ENCODE measurements at regions not wholly inside any gene's neighbourhood (a gene's known extent, or its start where the extent isn't known, plus 50 kb on each side); places are given as distances from the start of the nearest gene placed in this dataset.

DNA sequence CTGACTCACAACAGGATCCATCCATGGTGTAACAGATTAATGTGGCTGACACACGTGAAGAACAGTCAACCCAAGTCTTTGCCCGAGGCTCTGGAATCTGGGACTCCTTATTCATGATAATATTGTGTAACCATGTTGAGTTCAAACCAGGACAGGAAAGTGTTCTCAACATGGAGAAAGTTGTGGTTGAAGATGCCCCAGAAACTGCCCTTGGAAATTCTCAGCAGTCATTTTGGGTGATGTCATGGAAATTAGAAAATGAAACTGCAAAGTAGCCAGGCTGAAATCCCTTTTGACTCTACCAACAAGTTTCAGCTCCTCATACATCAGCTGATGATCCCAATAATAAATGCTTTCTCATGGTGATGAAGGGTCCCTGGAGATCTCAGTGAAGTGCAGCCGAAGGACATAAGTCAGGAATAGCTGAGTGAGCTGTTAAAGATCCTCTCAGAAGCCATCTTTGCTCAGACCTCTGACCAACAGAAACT lies 307.7 kb downstream of the TNS1 start:
- Histone ChIP-seq H3K4me2 (ENCODE audit: low read length) (no peak overlapping the region), H3K27ac (ENCODE audit: low read depth, low read length) (no peak overlapping the region), H3K4me1 (ENCODE audit: control insufficient read depth, low read length) (no peaks in the 10 kb centered on the region), H3K36me3 (ENCODE audit: control insufficient read depth, low read length) (no peaks in the 10 kb centered on the region), H3K79me2 (ENCODE audit: control insufficient read depth, low read length) (no peaks in the 10 kb centered on the region), H3K4me3 (ENCODE audit: low read length) (no peak overlapping the region), H3K27me3 (ENCODE audit: control insufficient read depth, low read length) (no peaks in the 10 kb centered on the region), H4K20me1 (ENCODE audit: control insufficient read depth, insufficient read depth, low read depth, low read length) (no peaks in the 10 kb centered on the region), H3K9me3 (ENCODE audit: control insufficient read depth, insufficient read depth, low read length) (no peaks in the 10 kb centered on the region), H3K9me2 (replicated peaks; ENCODE audit: control insufficient read depth, low read length) (no peaks in the 10 kb centered on the region), H3F3A (ENCODE audit: control insufficient read depth, insufficient read depth) (no peaks in the 10 kb centered on the region)
- no peak for TF ChIP-seq EZH2phosphoT487 (IDR thresholded peaks at IDR 0.05; ENCODE audit: borderline replicate concordance, low read length)
- TF ChIP-seq, protein P1, sequence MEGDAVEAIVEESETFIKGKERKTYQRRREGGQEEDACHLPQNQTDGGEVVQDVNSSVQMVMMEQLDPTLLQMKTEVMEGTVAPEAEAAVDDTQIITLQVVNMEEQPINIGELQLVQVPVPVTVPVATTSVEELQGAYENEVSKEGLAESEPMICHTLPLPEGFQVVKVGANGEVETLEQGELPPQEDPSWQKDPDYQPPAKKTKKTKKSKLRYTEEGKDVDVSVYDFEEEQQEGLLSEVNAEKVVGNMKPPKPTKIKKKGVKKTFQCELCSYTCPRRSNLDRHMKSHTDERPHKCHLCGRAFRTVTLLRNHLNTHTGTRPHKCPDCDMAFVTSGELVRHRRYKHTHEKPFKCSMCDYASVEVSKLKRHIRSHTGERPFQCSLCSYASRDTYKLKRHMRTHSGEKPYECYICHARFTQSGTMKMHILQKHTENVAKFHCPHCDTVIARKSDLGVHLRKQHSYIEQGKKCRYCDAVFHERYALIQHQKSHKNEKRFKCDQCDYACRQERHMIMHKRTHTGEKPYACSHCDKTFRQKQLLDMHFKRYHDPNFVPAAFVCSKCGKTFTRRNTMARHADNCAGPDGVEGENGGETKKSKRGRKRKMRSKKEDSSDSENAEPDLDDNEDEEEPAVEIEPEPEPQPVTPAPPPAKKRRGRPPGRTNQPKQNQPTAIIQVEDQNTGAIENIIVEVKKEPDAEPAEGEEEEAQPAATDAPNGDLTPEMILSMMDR (IDR thresholded peaks at IDR 0.05; ENCODE audit: low read depth, low read length, poor library complexity, severe bottlenecking) = no peak

DNA sequence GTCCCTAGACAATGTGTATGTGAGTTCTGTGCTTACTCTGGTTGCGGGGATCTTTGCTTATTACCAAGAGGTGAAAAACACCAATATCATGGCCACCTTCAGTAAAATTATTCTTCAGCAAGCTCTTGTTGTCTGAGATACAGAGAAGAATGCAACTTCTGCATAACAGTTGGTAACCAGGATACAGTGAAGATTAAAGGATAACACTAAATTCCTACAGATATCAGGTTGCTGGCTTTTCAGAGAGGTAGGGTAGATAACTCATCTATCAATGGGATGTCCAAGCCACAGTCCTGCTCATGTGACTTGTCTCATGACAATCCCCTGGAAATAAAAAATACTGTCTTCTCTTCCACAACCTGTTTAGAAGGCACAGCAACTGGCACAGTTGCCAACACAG lies 308.5 kb downstream of the TNS1 start:
- Histone ChIP-seq H3K4me1 (ENCODE audit: control insufficient read depth, low read length) (no peaks in the 10 kb centered on the region), H4K20me1 (ENCODE audit: control insufficient read depth, insufficient read depth, low read depth, low read length) (no peaks in the 10 kb centered on the region), H3K9me2 (replicated peaks; ENCODE audit: control insufficient read depth, low read length) (no peaks in the 10 kb centered on the region), H3K36me3 (ENCODE audit: control insufficient read depth, low read length) (no peaks in the 10 kb centered on the region), H3F3A (ENCODE audit: control insufficient read depth, insufficient read depth) (no peaks in the 10 kb centered on the region), H3K4me3 (ENCODE audit: low read length) (no peak overlapping the region), H3K9me3 (ENCODE audit: control insufficient read depth, insufficient read depth, low read length) (no peaks in the 10 kb centered on the region), H3K27me3 (ENCODE audit: control insufficient read depth, low read length) (no peaks in the 10 kb centered on the region), H3K27ac (ENCODE audit: low read depth, low read length) (no peak overlapping the region), H3K4me2 (ENCODE audit: low read length) (no peak overlapping the region), H3K79me2 (ENCODE audit: control insufficient read depth, low read length) (no peaks in the 10 kb centered on the region)
- TF ChIP-seq, protein P1 (IDR thresholded peaks at IDR 0.05; ENCODE audit: low read depth, low read length, poor library complexity, severe bottlenecking) = no peak
- no peak for TF ChIP-seq EZH2phosphoT487 (IDR thresholded peaks at IDR 0.05; ENCODE audit: borderline replicate concordance, low read length)

DNA sequence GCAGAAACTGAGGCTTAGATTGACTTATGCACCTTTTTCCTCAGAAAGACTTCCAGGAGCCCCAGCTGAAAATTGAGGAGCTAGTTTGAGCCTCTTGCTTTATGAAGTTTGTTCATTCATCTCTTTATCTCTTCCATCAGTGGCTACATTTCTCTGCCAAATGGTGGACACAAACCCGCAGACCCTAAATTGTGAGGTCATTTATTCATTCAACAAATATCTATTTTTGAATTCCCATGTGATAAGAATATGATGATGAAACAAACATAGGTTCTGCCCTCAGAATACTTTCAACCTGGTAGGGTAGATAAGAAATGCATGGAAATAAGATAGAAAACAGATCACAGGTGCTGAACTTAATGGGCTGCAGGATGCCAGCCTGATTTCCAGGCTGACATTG lies 309.4 kb downstream of the TNS1 start:
- Histone ChIP-seq H3K27me3 (ENCODE audit: control insufficient read depth, low read length) (no peaks in the 10 kb centered on the region), H3K4me3 (ENCODE audit: low read length) (no peak overlapping the region), H3K4me1 (ENCODE audit: control insufficient read depth, low read length) (no peaks in the 10 kb centered on the region), H3K9me2 (replicated peaks; ENCODE audit: control insufficient read depth, low read length) (no peaks in the 10 kb centered on the region), H3F3A (ENCODE audit: control insufficient read depth, insufficient read depth) (no peaks in the 10 kb centered on the region), H3K79me2 (ENCODE audit: control insufficient read depth, low read length) (no peaks in the 10 kb centered on the region), H3K9me3 (ENCODE audit: control insufficient read depth, insufficient read depth, low read length) (no peaks in the 10 kb centered on the region), H3K36me3 (ENCODE audit: control insufficient read depth, low read length) (no peaks in the 10 kb centered on the region), H3K27ac (ENCODE audit: low read depth, low read length) (no peak overlapping the region), H4K20me1 (ENCODE audit: control insufficient read depth, insufficient read depth, low read depth, low read length) (no peaks in the 10 kb centered on the region), H3K4me2 (ENCODE audit: low read length) (no peak overlapping the region)
- TF ChIP-seq, protein P1 (IDR thresholded peaks at IDR 0.05; ENCODE audit: low read depth, low read length, poor library complexity, severe bottlenecking) = no peak
- TF ChIP-seq EZH2phosphoT487 (IDR thresholded peaks at IDR 0.05; ENCODE audit: borderline replicate concordance, low read length) = no peak

Data from DOHH2 (cell line).